ENCODE measurements at regions not wholly inside any gene's neighbourhood (a gene's known extent, or its start where the extent isn't known, plus 50 kb on each side); places are given as distances from the start of the nearest gene placed in this dataset.

- no peak for TF ChIP-seq POLR2A (IDR thresholded peaks at IDR 0.05)
- TF ChIP-seq CTCF (IDR thresholded peaks at IDR 0.05 in 8 of 11, conservative IDR thresholded peaks at IDR 0.05 in 3 of 11), result no peak
Observed at GRCh38 chr21:38944402-38944801, 138.7 kb downstream of the ETS2 start.
